ENCODE measurements at regions not wholly inside any gene's neighbourhood (a gene's known extent, or its start where the extent isn't known, plus 50 kb on each side); places are given as distances from the start of the nearest gene placed in this dataset.

GRCh38 chr7:81584667-81585066 is 185.2 kb downstream of the HGF start:
- intact Hi-C loops (cut with micrococcal nuclease; ENCODE audit: unreplicated experiment) = no loop called here

More at GRCh38 chr7:81584667-81585066, 185.2 kb downstream of the HGF start:
- Histone ChIP-seq H3K4me1 (ENCODE audit: insufficient read depth, low read length) (no peaks in the 10 kb centered on the region), H3K79me2 (ENCODE audit: insufficient read depth, low read length) (no peaks in the 10 kb centered on the region), H3K27me3 (ENCODE audit: control insufficient read depth in 1 of 2, insufficient read depth in 2 of 2, low read length in 2 of 2) (no peaks in the 10 kb centered on the region), H3K4me3 (replicated peaks in 1 of 3; ENCODE audit: insufficient read depth in 1 of 3, low read depth in 2 of 3, low read length in 3 of 3) (no peak overlapping the region), H3K27ac (ENCODE audit: extremely low read length, insufficient read depth, low read length) (no peak overlapping the region), H3K9ac (ENCODE audit: insufficient read depth, low read depth, low read length) (no peak overlapping the region), H3K9me3 (ENCODE audit: low read length) (no peaks in the 10 kb centered on the region), H3K36me3 (replicated peaks in 1 of 2; ENCODE audit: control insufficient read depth in 1 of 2, insufficient read depth in 2 of 2, low read length in 2 of 2) (no peaks in the 10 kb centered on the region), H3K4me2 (ENCODE audit: low read depth, low read length) (no peak overlapping the region), H4K20me1 (ENCODE audit: insufficient read depth, low read length) (no peaks in the 10 kb centered on the region), H2AFZ (ENCODE audit: low read length) (no peak overlapping the region)
- TF ChIP-seq NFE2 (CRISPR knock-in tag; IDR thresholded peaks at IDR 0.05) (no peak), HBP1 (CRISPR knock-in tag; IDR thresholded peaks at IDR 0.05; ENCODE audit: low read depth) (no peak), ZNF567 (CRISPR knock-in tag; IDR thresholded peaks at IDR 0.05; ENCODE audit: borderline replicate concordance) (no peak), SRSF9 (IDR thresholded peaks at IDR 0.05; ENCODE audit: borderline replicate concordance, insufficient read depth, low read depth, low read length, poor library complexity, severe bottlenecking) (no peak), THYN1 (CRISPR knock-in tag; IDR thresholded peaks at IDR 0.05; ENCODE audit: borderline replicate concordance, low read depth) (no peak), SMAD9 (CRISPR knock-in tag; IDR thresholded peaks at IDR 0.05) (no peak), SAP130 (CRISPR knock-in tag; IDR thresholded peaks at IDR 0.05; ENCODE audit: low read depth) (no peak), ZNF652 (CRISPR knock-in tag; IDR thresholded peaks at IDR 0.05; ENCODE audit: borderline replicate concordance, low read depth) (no peak), SIN3A (IDR thresholded peaks at IDR 0.05; ENCODE audit: borderline replicate concordance, low read depth, low read length) (no peak), MLX (CRISPR knock-in tag; IDR thresholded peaks at IDR 0.05) (no peak), ZNF207 (IDR thresholded peaks at IDR 0.05; ENCODE audit: borderline replicate concordance) (no peak)
- FAIRE-seq = no peak
- WGBS (ENCODE audit: low lambda C conversion rate) = 12% methylated on average over 4 of the region's 4 CpGs
- ATAC-seq = no peak
- no peak for DNase-seq (ENCODE audit: low spot score)
- in situ Hi-C loops (cut with HindIII; ENCODE audit: extremely low pct_ligation_motif_present, low pct_unique_long_range_greater_than_20kb) = no loop called here
- ChIA-PET CTCF (ENCODE audit: low intra/inter-chr PET ratio, low total read pairs) (no interaction called here), POLR2A (no interaction called here)
- no TSS peak for BruUV-seq (replicated peaks)

All from HepG2 (cell line).